ENCODE measurements at regions not wholly inside any gene's neighbourhood (a gene's known extent, or its start where the extent isn't known, plus 50 kb on each side); places are given as distances from the start of the nearest gene placed in this dataset.

- TF ChIP-seq CTCF (conservative IDR thresholded peaks at IDR 0.05; ENCODE audit: low read depth, low read length) = no peak
- TF ChIP-seq EZH2 (IDR thresholded peaks at IDR 0.05; ENCODE audit: low read length, unreplicated experiment) = no peak
- TF ChIP-seq EZH2phosphoT487 (IDR thresholded peaks at IDR 0.05; ENCODE audit: borderline replicate concordance, low read length) = no peak
Measured at GRCh38 chr6:167493976-167494697, 169.3 kb downstream of the TTLL2 start.
